Thymus (tissue), 11 donors: ENCODE measurements at regions not wholly inside any gene's neighbourhood (a gene's known extent, or its start where the extent isn't known, plus 50 kb on each side); places are given as distances from the start of the nearest gene placed in this dataset.

Experiments used
- DNase-seq, 9 donors: peaks; one replicate each; pipeline ENCODE4 v3.0.0-alpha.2; 2013; ENCODE audit warnings: low spot score in 9 of 9, low read depth in 6 of 9, missing footprints in 1 of 9
- H3K27ac ChIP-seq, 2 donors: one replicate each; pipeline ENCODE4 v1.5.1; 2013; ENCODE audit warnings: control low read depth in 1 of 2, low read depth in 1 of 2, low read length in 1 of 2, mild to moderate bottlenecking in 1 of 2, moderate library complexity in 1 of 2
- H3K27me3 ChIP-seq, 2 donors: one replicate each; pipeline ENCODE4 v1.5.1; 2013; ENCODE audit warnings: low read length in 1 of 2; ENCODE audit not compliant: control insufficient read depth in 2 of 2, insufficient read depth in 1 of 2
- H3K36me3 ChIP-seq, 2 donors: one replicate each; pipeline ENCODE4 v1.5.1; 2013; ENCODE audit warnings: low read length in 1 of 2, mild to moderate bottlenecking in 1 of 2, moderate library complexity in 1 of 2; ENCODE audit not compliant: control insufficient read depth in 2 of 2, insufficient read depth in 2 of 2
- H3K4me1 ChIP-seq, 2 donors: one replicate each; pipeline ENCODE4 v1.5.1; 2013; ENCODE audit warnings: low read length in 2 of 2; ENCODE audit not compliant: control insufficient read depth in 2 of 2, insufficient read depth in 2 of 2
- H3K4me3 ChIP-seq, 2 donors: one replicate each; pipeline ENCODE4 v1.5.1; 2013; ENCODE audit warnings: low read length in 2 of 2, control low read depth in 1 of 2, mild to moderate bottlenecking in 1 of 2
- H3K9me3 ChIP-seq, 2 donors: one replicate each; pipeline ENCODE4 v1.5.1; 2013; ENCODE audit warnings: low read length in 1 of 2, mild to moderate bottlenecking in 1 of 2; ENCODE audit not compliant: control insufficient read depth in 2 of 2, insufficient read depth in 1 of 2
- WGBS: extraction: QIAGEN DNeasy Blood & Tissue Kit; methylation state at CpG from one replicate; pipeline ENCODE4 v1.1.7; 2013; 5-methylcytosine and 5-hydroxymethylcytosine counted together
- donor health status: healthy.

DNA sequence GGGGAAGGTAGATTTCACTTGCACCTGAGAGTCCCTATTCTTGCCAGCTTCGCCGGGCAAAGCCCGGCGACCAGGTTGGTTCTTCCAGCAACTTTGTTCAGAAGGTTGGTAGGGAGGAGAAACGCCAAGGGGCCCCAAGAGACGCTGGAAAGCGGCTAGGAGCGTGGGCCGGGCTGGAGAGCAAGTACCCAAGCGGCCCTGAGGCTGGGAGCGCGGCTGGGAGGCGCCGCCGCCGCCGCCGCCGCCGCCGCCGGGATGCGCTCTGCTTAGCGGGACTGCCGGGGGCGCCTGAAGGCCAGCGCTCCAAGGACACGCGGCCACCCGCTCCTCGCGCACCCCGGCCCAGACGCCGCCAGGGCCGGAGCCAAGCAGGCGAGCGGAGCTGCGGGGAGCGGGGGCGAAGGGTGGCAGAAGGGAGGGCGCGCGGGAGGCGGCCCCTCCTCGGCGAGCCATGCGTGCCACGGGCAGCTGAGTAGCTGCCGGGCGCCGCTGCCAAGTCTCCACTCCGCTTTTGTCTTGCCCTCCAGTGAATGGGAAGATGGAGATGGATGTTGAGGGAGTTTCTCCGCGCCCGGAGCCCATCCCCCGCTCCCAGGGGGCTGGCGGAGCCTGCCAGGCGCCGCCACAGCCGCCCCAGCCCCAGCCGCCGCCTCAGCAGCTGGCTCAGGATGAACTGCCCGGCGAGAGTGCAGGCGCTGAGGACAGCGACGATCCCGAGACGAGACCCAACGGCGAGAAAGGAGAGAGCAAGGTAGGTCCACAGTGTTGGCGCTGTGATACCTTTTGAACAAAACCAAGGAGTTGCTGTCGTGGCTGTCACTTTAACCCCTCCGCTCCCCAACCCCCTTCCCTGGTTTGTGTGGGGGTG is 227.4 kb upstream of the AZI2 start:
- peak overlapping the region in 1 of 2 donors; percentile 8 for H3K4me3 ChIP-seq
- H3K36me3 ChIP-seq = no peaks in the 10 kb centered on the region
- H3K27me3 ChIP-seq = peaks cover 27 to 64% of the 10 kb centered on the region in 2 donors
- 3% methylated on average over 75 of the region's 75 CpGs for WGBS
- peak in 1 of 9 donors; percentile 6 for DNase-seq
- H3K4me1 ChIP-seq = no peaks in the 10 kb centered on the region
- H3K9me3 ChIP-seq = no peaks in the 10 kb centered on the region
- no peak overlapping the region for H3K27ac ChIP-seq

DNA sequence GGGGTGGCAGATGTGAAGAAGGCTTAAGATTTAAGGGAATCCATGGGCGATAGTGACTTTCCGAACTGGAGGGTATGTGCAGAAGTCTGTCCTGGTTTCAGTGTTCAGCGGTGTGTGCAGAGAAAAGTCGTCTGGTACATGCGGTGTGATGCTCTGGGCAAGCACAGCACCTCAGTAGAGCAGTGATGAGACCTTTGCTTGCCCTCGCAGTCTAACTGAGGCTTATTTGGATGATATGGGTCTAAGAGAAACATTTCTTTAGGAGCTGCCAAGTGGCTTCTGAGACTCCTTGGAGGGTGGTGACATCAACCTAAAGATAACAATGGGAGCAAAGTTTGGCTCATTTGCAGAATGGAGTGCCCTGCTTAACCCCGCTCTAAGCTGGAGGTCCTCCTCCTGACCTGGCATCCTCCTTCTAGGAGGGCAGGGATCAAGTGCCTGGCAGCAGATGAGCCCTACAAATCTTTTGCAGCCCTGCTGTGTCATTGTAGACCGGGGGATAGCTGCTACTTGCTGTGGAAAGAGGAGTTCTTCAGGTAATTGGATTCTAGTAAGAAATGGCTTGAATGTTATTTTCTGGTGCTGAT is 228.1 kb upstream of the AZI2 start:
- H3K27ac ChIP-seq = no peak overlapping the region
- H3K27me3 ChIP-seq = peaks cover 27 to 64% of the 10 kb centered on the region in 2 donors
- 13% methylated on average over 8 of the region's 8 CpGs for WGBS
- no peak for DNase-seq
- no peaks in the 10 kb centered on the region for H3K36me3 ChIP-seq
- H3K4me3 ChIP-seq = no peak overlapping the region
- H3K9me3 ChIP-seq = no peaks in the 10 kb centered on the region
- no peaks in the 10 kb centered on the region for H3K4me1 ChIP-seq

DNA sequence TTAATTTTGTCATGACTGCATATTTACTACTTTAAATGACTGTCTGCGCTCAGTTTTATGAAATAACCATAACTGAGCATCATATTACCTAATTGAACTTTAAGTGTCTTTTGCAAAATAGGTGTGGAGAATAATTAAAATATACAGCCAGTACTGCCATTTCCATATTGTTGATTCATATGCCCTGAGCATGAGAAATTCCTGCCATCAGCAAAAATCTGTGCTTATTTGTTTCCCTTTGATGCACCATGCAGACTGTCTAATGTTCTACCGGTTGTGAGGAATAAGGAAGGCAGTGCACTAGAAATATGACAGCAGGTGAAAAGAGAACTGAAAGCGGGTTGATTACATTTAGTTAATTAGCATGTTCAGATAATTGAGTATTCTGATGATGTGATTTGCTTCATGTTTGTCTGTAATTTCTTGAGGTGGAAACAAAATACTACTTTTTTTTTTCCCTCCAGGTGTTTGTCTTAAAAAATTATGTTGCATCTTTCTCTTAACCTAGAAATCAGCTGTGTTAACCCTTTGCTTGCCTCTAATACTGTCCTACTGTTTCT is 229.4 kb upstream of the AZI2 start:
- Histone ChIP-seq H3K4me3 (no peak overlapping the region), H3K36me3 (no peaks in the 10 kb centered on the region), H3K4me1 (no peaks in the 10 kb centered on the region), H3K9me3 (no peaks in the 10 kb centered on the region), H3K27ac (no peak overlapping the region), H3K27me3 (peaks cover 27 to 59% of the 10 kb centered on the region in 2 donors)
- no peak for DNase-seq
- WGBS = 65% methylated on average over 3 of the region's 3 CpGs

DNA sequence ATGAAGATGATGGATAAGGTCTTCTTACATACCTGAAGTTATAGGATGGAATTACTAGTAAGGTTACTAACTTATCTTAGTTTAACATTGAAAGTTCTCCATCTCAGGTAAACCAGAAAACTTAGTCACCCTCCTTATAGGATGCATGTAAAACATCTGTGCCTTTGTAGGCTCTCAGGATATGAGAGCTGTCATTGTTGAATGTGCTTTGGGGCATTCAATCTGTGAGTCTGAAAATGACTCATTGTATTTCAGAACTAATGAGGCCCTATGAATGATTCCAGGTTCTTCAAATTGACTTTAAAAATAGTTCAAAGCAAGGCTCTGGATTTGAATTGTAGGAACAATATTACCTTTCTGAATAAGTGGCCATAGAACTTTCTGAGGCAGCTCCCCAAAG is 237.7 kb upstream of the AZI2 start:
- no peaks in the 10 kb centered on the region for H3K4me1 ChIP-seq
- no peak overlapping the region for H3K4me3 ChIP-seq
- H3K27ac ChIP-seq = no peak overlapping the region
- no peaks in the 10 kb centered on the region for H3K36me3 ChIP-seq
- H3K9me3 ChIP-seq = no peaks in the 10 kb centered on the region
- no peaks in the 10 kb centered on the region for H3K27me3 ChIP-seq
- DNase-seq = no peak

DNA sequence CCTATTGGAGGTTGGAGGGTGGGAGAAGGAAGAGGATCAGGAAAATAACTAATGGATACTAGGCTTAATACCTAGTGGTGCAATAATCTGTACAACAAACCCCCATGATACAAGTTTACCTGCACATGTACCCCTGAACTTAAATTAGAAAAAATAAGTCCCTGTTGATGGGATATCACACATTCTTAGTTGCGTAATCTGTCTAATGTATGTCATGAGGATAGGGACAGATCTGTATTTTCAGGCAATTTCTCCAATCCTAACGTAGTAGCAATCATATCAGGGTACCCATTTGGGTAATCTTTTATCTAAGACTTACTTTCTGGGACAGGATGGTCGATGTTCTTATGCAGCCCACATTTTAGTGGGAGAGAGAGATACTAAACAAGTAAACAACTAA is 239.1 kb upstream of the AZI2 start:
- DNase-seq = no peak
- Histone ChIP-seq H3K4me3 (no peak overlapping the region), H3K9me3 (no peaks in the 10 kb centered on the region), H3K27ac (no peak overlapping the region), H3K4me1 (no peaks in the 10 kb centered on the region), H3K36me3 (no peaks in the 10 kb centered on the region), H3K27me3 (no peaks in the 10 kb centered on the region)
- 84% methylated on average over 3 of the region's 3 CpGs for WGBS

DNA sequence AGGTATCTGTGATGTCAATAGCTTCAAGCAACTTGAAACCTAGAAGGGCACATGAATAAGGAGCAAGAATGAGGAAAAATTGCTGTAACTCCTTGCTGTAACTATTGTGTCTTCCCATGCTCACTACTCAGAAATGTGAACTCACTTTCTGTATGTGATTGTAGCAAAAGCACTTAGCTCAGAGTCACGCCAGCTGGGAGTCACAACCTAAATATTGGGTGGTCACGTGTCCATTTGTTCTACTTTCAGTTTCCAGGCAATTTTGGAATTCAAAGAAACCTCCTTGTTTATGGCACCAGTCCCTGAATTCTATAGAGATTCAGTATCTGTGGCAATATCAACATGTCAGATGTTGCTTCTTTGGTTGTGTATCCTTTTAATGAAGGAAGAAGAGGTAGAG is 241.6 kb upstream of the AZI2 start:
- no peak for DNase-seq
- 86% methylated on average over 2 of the region's 2 CpGs for WGBS
- Histone ChIP-seq H3K9me3 (no peaks in the 10 kb centered on the region), H3K27ac (no peak overlapping the region), H3K36me3 (no peaks in the 10 kb centered on the region), H3K27me3 (no peaks in the 10 kb centered on the region), H3K4me1 (no peaks in the 10 kb centered on the region), H3K4me3 (no peak overlapping the region)

DNA sequence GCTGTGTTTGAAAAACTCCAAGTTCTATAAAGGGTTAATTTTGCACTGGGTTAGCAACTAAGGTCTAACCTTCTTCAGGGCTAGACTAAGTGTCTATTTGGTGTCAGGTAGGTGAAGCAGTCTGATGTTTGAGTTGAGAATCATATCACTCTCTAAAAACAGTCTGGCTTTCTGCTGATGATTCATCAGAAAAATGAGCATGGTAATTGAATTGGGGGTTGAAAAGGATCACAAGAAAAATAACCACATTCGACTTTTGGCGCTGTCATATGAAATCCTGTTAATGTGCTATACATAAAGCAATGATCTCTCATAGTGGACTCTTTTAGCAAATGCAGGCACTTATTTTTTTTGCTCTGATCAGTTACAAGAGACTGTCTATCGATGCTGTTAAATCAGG is 242.2 kb upstream of the AZI2 start:
- Histone ChIP-seq H3K4me1 (no peaks in the 10 kb centered on the region), H3K36me3 (no peaks in the 10 kb centered on the region), H3K4me3 (no peak overlapping the region), H3K9me3 (no peaks in the 10 kb centered on the region), H3K27me3 (no peaks in the 10 kb centered on the region), H3K27ac (no peak overlapping the region)
- DNase-seq = no peak
- 91% methylated on average over 3 of the region's 3 CpGs for WGBS

DNA sequence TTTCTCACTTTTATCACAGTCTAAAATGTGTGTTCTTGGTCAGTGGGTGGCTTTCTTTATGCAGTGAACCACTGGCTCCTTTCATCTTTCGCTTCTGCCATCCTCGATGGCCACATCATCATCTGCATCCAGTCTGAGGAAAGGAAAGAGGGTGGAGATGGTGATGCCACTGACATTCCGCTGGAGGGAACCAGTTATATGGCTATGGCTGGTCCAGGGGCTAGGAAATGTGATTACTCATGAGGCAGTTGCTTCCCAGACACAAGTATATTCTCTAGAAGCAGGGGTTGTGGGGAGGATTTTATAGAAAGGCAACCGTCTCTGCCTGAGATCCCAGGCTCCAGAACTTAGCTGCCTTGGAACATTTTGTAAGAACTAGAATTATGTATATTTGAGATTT is 246.7 kb upstream of the AZI2 start:
- Histone ChIP-seq H3K4me3 (no peak overlapping the region), H3K36me3 (no peaks in the 10 kb centered on the region), H3K4me1 (no peaks in the 10 kb centered on the region), H3K27ac (no peak overlapping the region), H3K9me3 (no peaks in the 10 kb centered on the region), H3K27me3 (no peaks in the 10 kb centered on the region)
- 96% methylated on average over 4 of the region's 4 CpGs for WGBS
- DNase-seq = no peak

DNA sequence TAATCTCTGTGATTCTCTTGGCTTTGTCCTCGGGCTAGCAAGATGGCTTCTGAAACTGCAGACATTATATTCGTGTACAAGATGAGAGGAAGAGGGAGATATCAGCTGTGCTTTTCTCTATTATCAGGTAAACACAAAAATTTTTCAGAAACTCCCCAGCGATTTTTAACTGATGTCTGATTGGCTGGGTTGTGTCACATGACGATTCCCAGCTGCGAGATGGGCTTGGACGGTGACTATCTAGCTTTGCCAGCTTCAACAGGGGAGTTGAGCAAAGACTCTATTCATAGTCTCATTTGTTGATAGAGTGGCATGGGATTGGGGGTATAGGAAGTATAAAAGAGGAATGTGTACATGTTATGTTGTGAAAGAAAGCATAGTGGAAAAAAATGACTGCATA is 248.8 kb upstream of the AZI2 start:
- no peaks in the 10 kb centered on the region for H3K27me3 ChIP-seq
- no peaks in the 10 kb centered on the region for H3K4me1 ChIP-seq
- WGBS = 94% methylated on average over 6 of the region's 6 CpGs
- no peak overlapping the region for H3K27ac ChIP-seq
- no peaks in the 10 kb centered on the region for H3K36me3 ChIP-seq
- DNase-seq = no peak
- no peak overlapping the region for H3K4me3 ChIP-seq
- H3K9me3 ChIP-seq = no peaks in the 10 kb centered on the region
